H1 (cell line): ENCODE measurements at regions not wholly inside any gene's neighbourhood (a gene's known extent, or its start where the extent isn't known, plus 50 kb on each side); places are given as distances from the start of the nearest gene placed in this dataset.

ENCODE experiments used
- CTCF ChIA-PET: fragments of 300-600 bp; sonication (Branson Sonifier 250); formaldehyde crosslinking; loops from one replicate; lab custom pipeline; 2021; ENCODE audit not compliant: partially characterized antibody; lab: Charles Lee
- POLR2A ChIA-PET: fragments of 300-600 bp; sonication (Branson Sonifier 250); formaldehyde crosslinking; loops from one replicate; lab custom pipeline; 2021; ENCODE audit warnings: inconsistent platforms; ENCODE audit not compliant: partially characterized antibody; lab: Charles Lee
- DNase-seq, 2 experiments: peaks; one replicate each; pipeline versions ENCODE4 v3.0.0 to v3.0.0-alpha.2; 2010 to 2022; ENCODE audit warnings: low spot score in 2 of 2, low read depth in 1 of 2, mixed read lengths in 1 of 2
- FAIRE-seq: peaks from 2 replicates; lab custom pipeline; 2011; peaks lifted over from hg19 to GRCh38; lab: Jason Lieb, UNC
- H2AFZ ChIP-seq: 2 replicates; pipeline ENCODE4 v1.8.1; 2012; ENCODE audit warnings: low read length, inconsistent platforms
- H2AK5ac ChIP-seq: 2 replicates; pipeline ENCODE4 v1.6.1; 2013; ENCODE audit warnings: low read depth, low read length
- H2BK120ac ChIP-seq: replicated peaks from 2 replicates; pipeline ENCODE3; 2013; ENCODE audit warnings: low read depth, low read length, inconsistent platforms
- H2BK12ac ChIP-seq: 2 replicates; pipeline ENCODE4 v1.6.1; 2013; ENCODE audit warnings: low read depth, low read length
- H2BK15ac ChIP-seq: 2 replicates; pipeline ENCODE4 v1.6.1; 2013; ENCODE audit warnings: low read length
- H2BK20ac ChIP-seq: 2 replicates; pipeline ENCODE4 v1.6.1; 2013; ENCODE audit warnings: low read length
- H2BK5ac ChIP-seq: 2 replicates; pipeline ENCODE4 v1.6.1; 2013; ENCODE audit warnings: low read depth, low read length
- H3K14ac ChIP-seq: 2 replicates; pipeline ENCODE4 v1.6.1; 2013; ENCODE audit warnings: inconsistent platforms; ENCODE audit not compliant: insufficient read length
- H3K18ac ChIP-seq: 2 replicates; pipeline ENCODE4 v1.6.1; 2013; ENCODE audit warnings: low read length; ENCODE audit errors: extremely low read depth
- H3K23ac ChIP-seq: 2 replicates; pipeline ENCODE4 v1.6.1; 2013; ENCODE audit warnings: inconsistent platforms; ENCODE audit not compliant: insufficient read length
- H3K23me2 ChIP-seq: 2 replicates; pipeline ENCODE4 v1.6.1; 2013; ENCODE audit warnings: low read depth, low read length
- H3K27ac ChIP-seq: 2 replicates; pipeline ENCODE4 v1.6.1; 2011; ENCODE audit warnings: low read depth, low read length, inconsistent platforms
- H3K27me3 ChIP-seq, 4 experiments: replicated peaks in 1 of 4; 1 replicate in 1 of 4; 2 replicates in 3 of 4; pipeline versions ENCODE4 v1.6.1 to v1.8.1; 2011 to 2013; ENCODE audit warnings: low read length in 3 of 4, mild to moderate bottlenecking in 3 of 4, inconsistent platforms in 2 of 4, mixed read lengths in 2 of 4, moderate library complexity in 1 of 4; ENCODE audit not compliant: control insufficient read depth in 3 of 4, insufficient read depth in 3 of 4; ENCODE audit errors: extremely low read depth in 1 of 4
- H3K36me3 ChIP-seq, 4 experiments: 2 replicates each; pipeline versions ENCODE4 v1.6.1 to v1.8.1; 2011 to 2013; ENCODE audit warnings: mild to moderate bottlenecking in 4 of 4, low read length in 3 of 4, moderate library complexity in 2 of 4, control low read depth in 1 of 4, inconsistent platforms in 1 of 4; ENCODE audit not compliant: insufficient read depth in 4 of 4, control insufficient read depth in 2 of 4
- H3K4ac ChIP-seq: replicated peaks from 2 replicates; pipeline ENCODE3; 2013; ENCODE audit warnings: low read length, low read depth, mixed read lengths, inconsistent platforms; ENCODE audit not compliant: insufficient read length
- H3K4me1 ChIP-seq, 4 experiments: replicated peaks in 1 of 4; 1 replicate in 1 of 4; 2 replicates in 3 of 4; pipeline versions ENCODE4 v1.6.1 to v1.8.1; 2011 to 2013; ENCODE audit warnings: low read length in 3 of 4, inconsistent platforms in 2 of 4, mixed read lengths in 1 of 4; ENCODE audit not compliant: insufficient read depth in 4 of 4, control insufficient read depth in 3 of 4
- H3K4me2 ChIP-seq, 2 experiments: 2 replicates each; pipeline versions ENCODE4 v1.6.1 to v1.8.1; 2011 to 2013; ENCODE audit warnings: low read depth in 2 of 2, low read length in 2 of 2, control low read depth in 1 of 2, inconsistent platforms in 1 of 2, mild to moderate bottlenecking in 1 of 2; ENCODE audit not compliant: insufficient read depth in 1 of 2
- H3K4me3 ChIP-seq, 4 experiments: fragments of 200-600, 300-600 bp in 1 of 4; sonication (generic), shearing (Covaris generic), sonication (Bioruptor Twin) in 1 of 4; 2 replicates each; pipeline versions ENCODE4 v1.5.1 to v1.8.1; 2011 to 2016; ENCODE audit warnings: low read length in 4 of 4, low read depth in 3 of 4, control low read depth in 2 of 4, inconsistent platforms in 2 of 4, mild to moderate bottlenecking in 2 of 4, mixed read lengths in 1 of 4, moderate library complexity in 1 of 4; ENCODE audit not compliant: insufficient read depth in 2 of 4; ENCODE audit errors: extremely low read depth in 1 of 4
- H3K56ac ChIP-seq: replicated peaks from 2 replicates; pipeline ENCODE3; 2013; ENCODE audit warnings: low read depth, mild to moderate bottlenecking, mixed read lengths, low read length, inconsistent platforms; ENCODE audit not compliant: insufficient read length
- H3K79me1 ChIP-seq: 2 replicates; pipeline ENCODE4 v1.6.1; 2013; ENCODE audit warnings: low read depth, low read length, control low read depth
- H3K79me2 ChIP-seq, 2 experiments: 2 replicates each; pipeline versions ENCODE4 v1.6.1 to v1.8.1; 2012 to 2013; ENCODE audit warnings: low read length in 2 of 2, mild to moderate bottlenecking in 2 of 2, inconsistent platforms in 1 of 2; ENCODE audit not compliant: insufficient read depth in 2 of 2, control insufficient read depth in 1 of 2
- H3K9ac ChIP-seq, 4 experiments: replicated peaks in 1 of 4; 1 replicate in 1 of 4; 2 replicates in 3 of 4; pipeline versions ENCODE4 v1.6.1 to v1.8.1; 2011 to 2013; ENCODE audit warnings: low read depth in 3 of 4, low read length in 3 of 4, control low read depth in 2 of 4, mild to moderate bottlenecking in 2 of 4, moderate library complexity in 2 of 4, inconsistent platforms in 1 of 4; ENCODE audit errors: extremely low read depth in 1 of 4
- H3K9me3 ChIP-seq, 2 experiments: 2 replicates each; pipeline versions ENCODE4 v1.6.1 to v1.8.1; 2012 to 2013; ENCODE audit warnings: mild to moderate bottlenecking in 2 of 2, moderate library complexity in 2 of 2, control low read depth in 1 of 2, inconsistent platforms in 1 of 2, low read depth in 1 of 2, low read length in 1 of 2, mixed read lengths in 1 of 2; ENCODE audit not compliant: insufficient read depth in 2 of 2
- H4K20me1 ChIP-seq, 2 experiments: replicated peaks in 1 of 2; 2 replicates each; pipeline versions ENCODE3 to v1.8.1; 2011 to 2013; ENCODE audit warnings: inconsistent platforms in 2 of 2, low read length in 2 of 2, mild to moderate bottlenecking in 1 of 2; ENCODE audit not compliant: insufficient read depth in 2 of 2, control insufficient read depth in 1 of 2
- H4K5ac ChIP-seq: 2 replicates; pipeline ENCODE4 v1.6.1; 2013; ENCODE audit warnings: low read length, low read depth, mixed read lengths, inconsistent platforms; ENCODE audit not compliant: insufficient read length
- H4K8ac ChIP-seq: 2 replicates; pipeline ENCODE4 v1.8.0; 2013; ENCODE audit warnings: mild to moderate bottlenecking, moderate library complexity, low read length, inconsistent platforms; ENCODE audit not compliant: insufficient read depth; ENCODE audit errors: extremely low read depth
- H4K91ac ChIP-seq: replicated peaks from 2 replicates; pipeline ENCODE3; 2013; ENCODE audit warnings: low read length, mixed read lengths, inconsistent platforms; ENCODE audit not compliant: insufficient read length
- BRCA1 ChIP-seq: IDR thresholded peaks from 2 replicates; pipeline ENCODE4 v1.6.1; 2012; ENCODE audit warnings: low read depth, low read length, improper control_type of control experiment
- CTBP2 ChIP-seq: IDR thresholded peaks from 2 replicates; pipeline ENCODE4 v1.7.0; 2011; ENCODE audit warnings: borderline replicate concordance, mild to moderate bottlenecking, moderate library complexity, mixed read lengths, low read length; ENCODE audit not compliant: insufficient read depth, insufficient read length
- EGR1 ChIP-seq: IDR thresholded peaks from 2 replicates; pipeline ENCODE4 v1.6.1; 2011; ENCODE audit warnings: low read depth, low read length, borderline replicate concordance
- EZH2 ChIP-seq: fragments of 200-600 bp; sonication (generic); IDR thresholded peaks from 2 replicates; pipeline ENCODE4 v1.7.1; 2012; ENCODE audit warnings: low read depth, mild to moderate bottlenecking, moderate library complexity, low read length, inconsistent platforms; ENCODE audit not compliant: severe bottlenecking
- GTF2F1 ChIP-seq: IDR thresholded peaks from 2 replicates; pipeline ENCODE4 v1.6.1; 2012; ENCODE audit warnings: low read depth, low read length, improper control_type of control experiment, borderline replicate concordance
- HDAC2 ChIP-seq, 2 experiments: fragments of 300-600 bp in 1 of 2; sonication (generic) in 1 of 2; IDR thresholded peaks; 2 replicates each; pipeline ENCODE4 v1.6.1; 2011 to 2012; ENCODE audit warnings: low read depth in 2 of 2, low read length in 2 of 2, mild to moderate bottlenecking in 2 of 2, moderate library complexity in 2 of 2, borderline replicate concordance in 1 of 2, inconsistent platforms in 1 of 2
- POLR2AphosphoS5 ChIP-seq: IDR thresholded peaks from 2 replicates; pipeline ENCODE4 v1.6.1; 2011; ENCODE audit warnings: low read depth, low read length
- SIN3A ChIP-seq, 2 experiments: IDR thresholded peaks in 1 of 2; conservative IDR thresholded peaks in 1 of 2; 2 replicates each; pipeline ENCODE4 v1.6.1; 2011 to 2012; ENCODE audit warnings: low read length in 2 of 2, improper control_type of control experiment in 1 of 2, low read depth in 1 of 2, mild to moderate bottlenecking in 1 of 2
- SIRT6 ChIP-seq: IDR thresholded peaks from one replicate; pipeline ENCODE4 v1.7.1; 2012; ENCODE audit warnings: low read length, inconsistent platforms
- SP4 ChIP-seq: IDR thresholded peaks from 2 replicates; pipeline ENCODE4 v1.6.1; 2012; ENCODE audit warnings: low read length, inconsistent platforms
- TBP ChIP-seq: IDR thresholded peaks from 2 replicates; pipeline ENCODE4 v1.6.1; 2011; ENCODE audit warnings: low read depth, low read length, improper control_type of control experiment
- WGBS, 2 experiments: shearing (Covaris generic) in 1 of 2; methylation state at CpG; one replicate each; pipeline versions ENCODE4 v1.1.6 to v1.1.7; 2013 to 2015; ENCODE audit warnings: low lambda C conversion rate in 2 of 2, mixed read lengths in 2 of 2, inconsistent platforms in 1 of 2, low coverage in 1 of 2, missing lambda C conversion rate in 1 of 2; ENCODE audit not compliant: insufficient replicate concordance in 2 of 2, insufficient coverage in 1 of 2, insufficient read length in 1 of 2; ENCODE audit errors: extremely low coverage in 1 of 2, missing lambda C conversion rate in 1 of 2; 5-methylcytosine and 5-hydroxymethylcytosine counted together
- TF ChIP-seq, protein P1 (sequence below): IDR thresholded peaks from 2 replicates; pipeline ENCODE4 v1.6.1; 2012; ENCODE audit warnings: low read length, inconsistent platforms
- TF ChIP-seq, protein P2 (sequence below): IDR thresholded peaks from 2 replicates; pipeline ENCODE4 v1.6.1; 2012; ENCODE audit warnings: inconsistent platforms

DNA sequence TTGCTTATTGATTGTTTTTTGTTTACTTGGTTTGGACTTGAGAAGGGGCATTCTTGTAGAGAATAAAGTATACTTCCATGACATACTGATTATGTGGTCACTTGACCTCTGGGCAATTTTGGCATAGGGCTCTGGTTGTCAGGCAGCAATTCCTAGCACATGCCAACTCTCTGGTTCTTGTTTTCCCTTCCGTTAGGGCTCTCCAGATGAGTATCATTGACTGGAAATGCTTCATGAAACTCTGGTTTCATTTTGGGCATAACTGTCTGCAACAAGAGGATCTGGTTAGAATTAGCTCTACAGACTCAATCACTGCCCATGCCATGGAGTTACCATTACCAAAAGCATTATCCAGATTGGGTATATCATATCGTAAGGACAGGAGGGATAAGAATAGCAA lies 1057.9 kb downstream of the FAT4 start:
- no peaks in the 10 kb centered on the region for H3K36me3 ChIP-seq
- H4K8ac ChIP-seq = no peak overlapping the region
- H2BK120ac ChIP-seq = no peak overlapping the region
- WGBS, 2 experiments = 89% methylated on average over 2 of the region's 2 CpGs; no CpG with 5 or more reads in 1 of the 2 experiments
- H3K18ac ChIP-seq = no peak overlapping the region
- no peaks in the 10 kb centered on the region for H3K23me2 ChIP-seq
- FAIRE-seq = no peak
- H3K4ac ChIP-seq = no peak overlapping the region
- no peak overlapping the region for H3K23ac ChIP-seq
- ChIA-PET CTCF (no interaction called here), POLR2A (no interaction called here)
- H4K20me1 ChIP-seq = no peaks in the 10 kb centered on the region
- H2BK5ac ChIP-seq = no peak overlapping the region
- no peaks in the 10 kb centered on the region for H3K79me2 ChIP-seq
- no peak overlapping the region for H2AFZ ChIP-seq
- no peak overlapping the region for H4K91ac ChIP-seq
- no peak overlapping the region for H2BK20ac ChIP-seq
- H3K79me1 ChIP-seq = no peaks in the 10 kb centered on the region
- H3K9me3 ChIP-seq = no peaks in the 10 kb centered on the region
- no peak overlapping the region for H4K5ac ChIP-seq
- H2BK15ac ChIP-seq = no peak overlapping the region
- no peak overlapping the region for H2AK5ac ChIP-seq
- no peaks in the 10 kb centered on the region for H3K27me3 ChIP-seq
- no peak overlapping the region for H3K4me3 ChIP-seq
- no peak for DNase-seq
- no peak overlapping the region for H3K14ac ChIP-seq
- H3K9ac ChIP-seq = no peak overlapping the region
- H3K56ac ChIP-seq = no peak overlapping the region
- H2BK12ac ChIP-seq = no peak overlapping the region
- H3K4me2 ChIP-seq = no peak overlapping the region
- H3K4me1 ChIP-seq = no peaks in the 10 kb centered on the region
- no peak overlapping the region for H3K27ac ChIP-seq
- TF ChIP-seq CTBP2 (no peak), POLR2AphosphoS5 (no peak), EZH2 (no peak), HDAC2 (IDR thresholded peaks at IDR 0.05; ENCODE audit: borderline replicate concordance in 1 of 2, low read depth in 2 of 2, low read length in 2 of 2) (no peak), GTF2F1 (no peak), TBP (no peak), SP4 (no peak), EGR1 (no peak), SIN3A (conservative IDR thresholded peaks at IDR 0.05 in 1 of 2, IDR thresholded peaks at IDR 0.05 in 1 of 2; ENCODE audit: low read depth in 1 of 2, low read length in 2 of 2) (no peak), BRCA1 (no peak), SIRT6 (no peak)
- TF ChIP-seq, protein P1, sequence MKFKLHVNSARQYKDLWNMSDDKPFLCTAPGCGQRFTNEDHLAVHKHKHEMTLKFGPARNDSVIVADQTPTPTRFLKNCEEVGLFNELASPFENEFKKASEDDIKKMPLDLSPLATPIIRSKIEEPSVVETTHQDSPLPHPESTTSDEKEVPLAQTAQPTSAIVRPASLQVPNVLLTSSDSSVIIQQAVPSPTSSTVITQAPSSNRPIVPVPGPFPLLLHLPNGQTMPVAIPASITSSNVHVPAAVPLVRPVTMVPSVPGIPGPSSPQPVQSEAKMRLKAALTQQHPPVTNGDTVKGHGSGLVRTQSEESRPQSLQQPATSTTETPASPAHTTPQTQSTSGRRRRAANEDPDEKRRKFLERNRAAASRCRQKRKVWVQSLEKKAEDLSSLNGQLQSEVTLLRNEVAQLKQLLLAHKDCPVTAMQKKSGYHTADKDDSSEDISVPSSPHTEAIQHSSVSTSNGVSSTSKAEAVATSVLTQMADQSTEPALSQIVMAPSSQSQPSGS = no peak
- TF ChIP-seq, protein P2, sequence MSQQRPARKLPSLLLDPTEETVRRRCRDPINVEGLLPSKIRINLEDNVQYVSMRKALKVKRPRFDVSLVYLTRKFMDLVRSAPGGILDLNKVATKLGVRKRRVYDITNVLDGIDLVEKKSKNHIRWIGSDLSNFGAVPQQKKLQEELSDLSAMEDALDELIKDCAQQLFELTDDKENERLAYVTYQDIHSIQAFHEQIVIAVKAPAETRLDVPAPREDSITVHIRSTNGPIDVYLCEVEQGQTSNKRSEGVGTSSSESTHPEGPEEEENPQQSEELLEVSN = no peak
